ENCODE measurements at regions not wholly inside any gene's neighbourhood (a gene's known extent, or its start where the extent isn't known, plus 50 kb on each side); places are given as distances from the start of the nearest gene placed in this dataset.

DNA sequence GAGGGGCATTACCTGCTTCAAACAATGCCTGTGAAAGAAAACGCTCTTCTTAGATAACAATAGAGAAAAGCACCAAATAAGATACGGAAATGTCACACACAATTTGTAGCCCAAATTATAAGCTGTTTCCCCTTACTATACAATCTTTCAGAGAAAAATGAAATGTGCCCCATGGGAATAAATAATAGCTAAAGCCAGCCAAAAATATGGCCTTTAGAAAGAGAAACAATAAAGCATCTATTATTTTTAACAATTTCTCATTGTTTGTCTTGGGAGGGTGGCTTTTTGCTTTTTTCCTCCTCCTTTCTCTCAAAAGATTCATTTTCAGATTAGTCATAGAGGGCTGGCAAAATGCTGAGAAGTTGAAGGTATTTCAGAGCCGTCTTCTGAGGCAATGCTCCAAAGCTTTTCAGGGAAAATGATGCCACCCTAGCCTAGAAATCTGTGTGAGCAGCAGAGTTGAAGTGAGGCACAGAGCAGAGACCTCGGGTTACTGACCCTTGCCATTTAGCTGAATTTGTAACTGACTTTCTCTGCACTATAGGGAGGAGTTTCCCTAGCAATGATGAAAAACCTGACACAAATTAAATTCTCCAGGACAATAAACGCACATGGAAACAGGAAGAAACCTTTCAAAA lies 86.3 kb upstream of the PRICKLE2 start:
- DNase-seq (ENCODE audit: low spot score): no peak

DNA sequence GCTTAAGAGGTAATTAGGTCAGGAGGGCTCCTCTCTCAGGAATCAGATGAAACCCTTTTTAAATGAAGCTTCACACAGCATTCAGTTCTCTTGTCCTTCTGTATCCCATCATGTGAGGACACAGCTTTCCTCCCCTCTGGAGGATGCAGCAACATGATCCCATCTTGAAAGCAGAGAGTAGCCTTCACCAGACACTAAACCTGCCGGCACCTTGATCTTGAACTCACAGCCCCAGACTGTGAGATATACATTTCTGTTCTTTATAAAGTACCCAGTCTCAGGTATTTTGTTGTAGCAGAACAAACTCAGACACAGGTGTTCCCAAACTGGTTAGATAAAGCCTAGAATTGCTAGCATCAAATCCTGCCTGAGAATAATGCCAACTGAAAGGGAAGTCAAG lies 83.7 kb upstream of the PRICKLE2 start:
- no peak for DNase-seq (ENCODE audit: low spot score)

- DNase-seq (ENCODE audit: low spot score): no peak
These were observed 81.5 kb upstream of the PRICKLE2 start for GRCh38 chr3:64306745-64307144.

- no peak for DNase-seq (ENCODE audit: low spot score)
These were observed 80.5 kb upstream of the PRICKLE2 start for GRCh38 chr3:64305731-64306130.

DNA sequence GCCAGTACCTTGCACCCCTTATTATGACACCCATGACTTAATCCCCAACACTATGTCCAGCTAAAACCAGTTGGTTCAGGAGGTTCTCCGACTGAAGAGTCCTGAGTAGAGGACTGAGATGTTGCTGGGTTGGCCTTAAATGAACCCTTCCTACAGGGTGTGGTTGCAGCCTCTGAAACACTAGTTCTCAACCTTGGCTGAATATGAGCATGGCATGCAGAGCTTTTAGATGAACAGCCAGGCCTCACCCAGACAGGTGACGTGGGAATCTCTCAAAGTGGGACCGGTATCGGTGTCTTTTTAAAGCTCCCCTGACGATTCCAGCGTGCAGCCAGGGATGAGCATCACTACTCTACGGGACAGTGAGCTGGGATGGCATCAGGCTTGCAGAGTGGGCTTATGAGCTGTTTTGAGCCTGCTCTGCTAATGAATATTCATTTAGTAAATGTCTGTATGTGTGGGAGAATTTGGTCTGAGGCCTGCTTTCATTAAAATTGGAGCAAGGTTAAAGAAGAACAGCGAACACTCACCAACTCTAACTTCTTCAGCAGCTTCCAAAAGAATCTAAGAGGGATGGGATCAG lies 79.7 kb upstream of the PRICKLE2 start:
- no peak for DNase-seq (ENCODE audit: low spot score)

DNA sequence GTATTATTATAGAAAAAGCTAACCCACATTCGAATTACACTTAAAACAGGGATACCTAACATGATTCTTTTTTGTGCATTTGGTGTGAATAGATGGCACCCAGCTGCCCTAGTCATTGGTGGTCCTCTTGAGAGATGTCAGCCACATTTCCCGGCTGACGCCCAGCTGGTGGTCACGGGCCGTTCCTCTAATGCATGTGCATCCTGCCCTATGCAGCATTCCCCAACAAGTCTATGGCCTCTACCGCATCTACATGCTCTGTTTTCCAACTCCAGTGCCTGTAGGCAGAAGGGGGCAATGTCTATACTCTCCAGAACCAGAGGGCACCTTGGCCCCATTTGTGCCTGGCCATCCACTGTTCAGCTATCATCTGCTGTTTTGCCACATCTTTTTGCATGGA lies 78.6 kb upstream of the PRICKLE2 start:
- DNase-seq (ENCODE audit: low spot score): no peak

DNA sequence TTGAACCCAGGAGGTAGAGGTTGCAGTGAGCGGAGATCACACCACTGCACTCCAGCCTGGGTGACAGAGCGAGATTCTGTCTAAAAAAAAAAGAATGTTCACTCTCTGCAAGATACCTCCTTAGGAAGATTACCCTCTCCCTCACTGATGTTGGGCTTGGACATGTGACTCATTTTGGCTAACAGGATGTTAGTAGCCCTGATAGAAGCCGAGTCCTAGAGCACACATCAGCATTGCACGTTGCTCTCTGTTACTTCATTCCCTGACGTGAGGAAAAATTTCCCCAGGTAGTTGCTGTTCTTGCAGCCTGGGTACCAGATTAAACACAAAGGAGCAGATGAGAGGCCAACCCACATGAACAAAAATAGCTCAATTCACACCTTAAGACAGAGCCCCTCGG lies 78.1 kb upstream of the PRICKLE2 start:
- no peak for DNase-seq (ENCODE audit: low spot score)

DNA sequence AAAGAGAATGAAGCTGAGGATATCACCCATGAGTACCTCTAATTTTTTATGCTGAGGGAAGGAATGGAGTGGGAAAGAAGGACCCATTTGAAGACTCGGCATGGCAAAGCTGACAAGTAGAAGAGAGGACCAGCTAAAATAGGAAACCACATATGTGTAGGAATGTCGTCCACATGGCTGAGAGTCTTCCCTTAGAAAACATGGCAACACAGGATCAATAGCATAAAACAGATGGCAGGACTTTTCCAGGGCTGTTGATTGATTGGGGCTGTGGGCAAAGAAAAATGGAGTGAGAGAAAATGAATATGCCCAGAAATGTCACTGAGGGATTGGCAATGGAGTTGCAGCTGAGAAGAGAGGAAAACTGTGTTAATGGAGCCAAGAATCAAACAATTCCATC lies 76.2 kb upstream of the PRICKLE2 start:
- no peak for DNase-seq (ENCODE audit: low spot score)

- DNase-seq (ENCODE audit: low spot score): no peak
These were observed 75.6 kb upstream of the PRICKLE2 start for GRCh38 chr3:64300790-64301423.

GRCh38 chr3:64299206-64299605 lies 73.9 kb upstream of the PRICKLE2 start:
- no peak for DNase-seq (ENCODE audit: low spot score)

GRCh38 chr3:64297563-64297962 lies 72.3 kb upstream of the PRICKLE2 start:
- no peak for DNase-seq (ENCODE audit: low spot score)

DNA sequence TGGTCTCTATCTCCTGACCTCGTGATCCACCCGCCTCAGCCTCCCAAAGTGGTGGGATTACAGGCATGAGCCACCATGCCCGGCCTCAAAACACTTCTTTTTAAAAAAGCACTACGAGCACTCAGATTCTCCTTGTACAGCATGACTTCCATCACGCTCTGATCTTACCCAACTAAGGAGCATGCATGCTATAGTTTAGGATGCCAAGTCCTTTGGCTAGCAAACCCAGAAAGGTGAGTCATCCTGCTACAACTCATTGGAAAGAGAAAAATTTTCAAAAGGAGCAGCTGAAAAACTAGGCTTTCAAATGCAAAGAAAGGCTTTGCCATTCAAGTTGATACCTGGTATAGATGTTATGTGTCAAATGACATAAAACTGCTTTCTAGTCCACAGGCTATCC lies 70.3 kb upstream of the PRICKLE2 start:
- no peak for DNase-seq (ENCODE audit: low spot score)

- no peak for DNase-seq (ENCODE audit: low spot score)
These were observed 69.5 kb upstream of the PRICKLE2 start for GRCh38 chr3:64294771-64295170.

- DNase-seq (ENCODE audit: low spot score): no peak
These were observed 67.9 kb upstream of the PRICKLE2 start for GRCh38 chr3:64293121-64293520.

GRCh38 chr3:64291956-64292355 lies 66.7 kb upstream of the PRICKLE2 start:
- DNase-seq (ENCODE audit: low spot score): no peak

- no peak for DNase-seq (ENCODE audit: low spot score)
These were observed 66.1 kb upstream of the PRICKLE2 start for GRCh38 chr3:64291345-64291744.

- no peak for DNase-seq (ENCODE audit: low spot score)
These were observed 65.6 kb upstream of the PRICKLE2 start for GRCh38 chr3:64290864-64291263.

DNA sequence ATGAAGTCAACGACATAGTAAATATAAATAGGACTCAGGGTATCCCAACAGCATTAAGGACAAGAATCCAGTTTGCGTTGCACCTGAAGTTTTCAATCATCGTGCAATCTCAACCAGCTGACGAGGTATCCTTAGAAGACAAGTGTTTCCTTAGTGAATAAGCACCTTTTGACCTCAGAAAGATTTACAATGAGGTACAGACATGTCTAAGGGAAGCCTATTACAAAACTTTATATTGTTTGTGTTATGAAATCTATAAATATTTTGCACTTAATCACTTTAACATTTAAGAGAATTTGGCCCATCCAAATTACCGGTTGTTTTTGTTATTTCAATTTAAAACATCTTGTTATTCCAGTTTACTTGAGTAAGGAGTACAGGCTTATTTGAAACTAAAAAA lies 64.9 kb upstream of the PRICKLE2 start:
- DNase-seq (ENCODE audit: low spot score): no peak

DNA sequence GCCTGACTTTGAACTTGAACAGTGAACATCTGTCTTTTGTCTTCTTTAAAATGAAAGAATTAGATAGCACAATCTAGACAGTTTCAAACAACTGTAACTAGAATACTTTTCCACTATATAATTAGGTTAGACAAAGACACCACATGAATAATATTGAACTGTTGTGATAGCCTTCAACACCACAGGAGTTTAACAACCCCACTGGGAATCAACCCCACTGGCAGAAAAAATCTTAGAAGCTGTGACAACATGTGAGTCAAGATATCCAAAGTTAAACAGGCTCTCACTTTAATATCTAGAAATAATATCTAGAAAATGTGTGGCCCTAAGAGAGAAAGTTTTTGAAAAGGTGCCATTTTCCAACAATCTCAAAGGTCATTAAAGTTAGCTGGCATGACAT lies 64.4 kb upstream of the PRICKLE2 start:
- DNase-seq (ENCODE audit: low spot score): no peak

GRCh38 chr3:64278625-64279024 lies 53.4 kb upstream of the PRICKLE2 start:
- DNase-seq (ENCODE audit: low spot score): no peak

DNA sequence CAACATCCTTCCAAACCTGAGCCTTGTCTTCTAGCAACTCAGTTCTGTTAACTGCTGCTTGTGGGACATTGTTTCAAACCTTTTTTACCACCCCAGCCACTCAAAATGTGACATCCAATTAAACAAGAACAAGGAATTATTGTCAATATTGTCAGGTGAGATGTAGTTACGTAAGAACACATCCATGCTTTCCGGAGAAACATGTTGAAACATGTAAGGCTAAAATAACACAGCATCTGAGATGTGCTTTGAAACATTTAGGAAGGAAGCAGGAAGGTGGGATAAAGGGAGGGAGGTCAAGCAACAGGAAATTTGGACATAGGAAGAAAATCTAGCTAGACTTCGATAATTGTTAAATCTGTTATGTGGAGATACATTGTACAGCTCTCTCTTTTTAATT lies 50.9 kb upstream of the PRICKLE2 start:
- DNase-seq (ENCODE audit: low spot score): no peak
